ENCODE measurements at regions not wholly inside any gene's neighbourhood (a gene's known extent, or its start where the extent isn't known, plus 50 kb on each side); places are given as distances from the start of the nearest gene placed in this dataset.

DNA sequence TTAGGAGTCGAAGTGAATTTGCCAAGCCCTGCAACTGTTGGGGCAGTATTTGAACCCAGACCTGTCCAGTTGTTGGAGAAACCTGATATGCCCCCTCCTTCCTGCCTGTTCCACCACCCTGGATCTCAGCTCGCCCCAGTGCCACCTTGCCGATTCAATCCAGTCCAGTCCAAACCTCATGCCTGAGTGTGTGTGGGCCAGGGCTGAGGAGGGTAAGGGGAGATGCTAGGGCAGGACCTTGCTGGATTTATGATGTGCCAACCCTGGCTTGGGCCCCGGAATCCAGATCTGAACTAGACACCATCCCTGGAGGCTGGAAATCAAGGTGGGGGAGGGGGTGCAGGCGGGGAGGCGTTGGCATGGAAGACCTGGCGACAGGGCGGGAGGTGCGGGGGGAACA, 98.9 kb upstream of the WNT4 start:
- no peaks in the 10 kb centered on the region for H3K36me3 Mint-ChIP-seq (ENCODE audit: low read depth, unreplicated experiment)
- DNase-seq (ENCODE audit: low spot score) = no peak
- H3K9me3 Mint-ChIP-seq (ENCODE audit: unreplicated experiment) = no peaks in the 10 kb centered on the region
- H3K27ac Mint-ChIP-seq (ENCODE audit: unreplicated experiment) = no peak overlapping the region
- H3K27me3 Mint-ChIP-seq (ENCODE audit: unreplicated experiment) = peaks cover 12% of the 10 kb centered on the region
- peaks cover 7% of the 10 kb centered on the region for H3K4me1 Mint-ChIP-seq (ENCODE audit: unreplicated experiment)
- H3K4me3 Mint-ChIP-seq (ENCODE audit: unreplicated experiment) = no peak overlapping the region
- TF ChIP-seq, protein P1, sequence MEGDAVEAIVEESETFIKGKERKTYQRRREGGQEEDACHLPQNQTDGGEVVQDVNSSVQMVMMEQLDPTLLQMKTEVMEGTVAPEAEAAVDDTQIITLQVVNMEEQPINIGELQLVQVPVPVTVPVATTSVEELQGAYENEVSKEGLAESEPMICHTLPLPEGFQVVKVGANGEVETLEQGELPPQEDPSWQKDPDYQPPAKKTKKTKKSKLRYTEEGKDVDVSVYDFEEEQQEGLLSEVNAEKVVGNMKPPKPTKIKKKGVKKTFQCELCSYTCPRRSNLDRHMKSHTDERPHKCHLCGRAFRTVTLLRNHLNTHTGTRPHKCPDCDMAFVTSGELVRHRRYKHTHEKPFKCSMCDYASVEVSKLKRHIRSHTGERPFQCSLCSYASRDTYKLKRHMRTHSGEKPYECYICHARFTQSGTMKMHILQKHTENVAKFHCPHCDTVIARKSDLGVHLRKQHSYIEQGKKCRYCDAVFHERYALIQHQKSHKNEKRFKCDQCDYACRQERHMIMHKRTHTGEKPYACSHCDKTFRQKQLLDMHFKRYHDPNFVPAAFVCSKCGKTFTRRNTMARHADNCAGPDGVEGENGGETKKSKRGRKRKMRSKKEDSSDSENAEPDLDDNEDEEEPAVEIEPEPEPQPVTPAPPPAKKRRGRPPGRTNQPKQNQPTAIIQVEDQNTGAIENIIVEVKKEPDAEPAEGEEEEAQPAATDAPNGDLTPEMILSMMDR (IDR thresholded peaks at IDR 0.05; ENCODE audit: unreplicated experiment) = no peak

DNA sequence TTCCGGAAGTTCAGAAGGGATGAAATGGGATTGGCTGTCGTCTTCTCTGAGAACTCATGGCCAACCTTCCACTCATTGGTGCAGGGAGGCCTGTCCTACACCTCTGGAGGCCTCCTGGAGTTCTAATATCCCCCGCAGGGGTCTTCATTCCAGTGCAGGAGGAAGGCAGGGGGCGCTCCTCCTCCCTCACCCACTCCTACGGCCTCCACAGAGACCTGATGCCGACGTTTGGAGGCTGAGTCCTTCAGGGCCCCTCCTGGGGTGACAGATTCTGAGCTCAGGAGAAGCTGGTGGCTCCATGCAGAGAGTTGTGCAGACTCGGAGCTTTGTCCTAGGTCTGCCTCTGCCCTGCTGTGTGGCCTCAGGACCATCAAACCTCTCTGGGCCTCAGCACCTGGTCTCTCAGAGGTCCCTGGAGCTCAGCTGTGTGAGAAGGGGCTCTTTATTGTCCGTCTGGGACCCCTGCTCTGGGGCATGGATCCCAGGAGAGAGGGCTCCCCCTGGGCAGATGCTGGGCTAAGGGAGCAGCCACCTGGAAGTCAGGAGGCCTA, 102.3 kb upstream of the WNT4 start:
- no peaks in the 10 kb centered on the region for H3K9me3 Mint-ChIP-seq (ENCODE audit: unreplicated experiment)
- peaks cover 12% of the 10 kb centered on the region for H3K27me3 Mint-ChIP-seq (ENCODE audit: unreplicated experiment)
- DNase-seq (ENCODE audit: low spot score) = no peak
- H3K4me3 Mint-ChIP-seq (ENCODE audit: unreplicated experiment) = no peak overlapping the region
- peaks cover 7% of the 10 kb centered on the region for H3K4me1 Mint-ChIP-seq (ENCODE audit: unreplicated experiment)
- H3K27ac Mint-ChIP-seq (ENCODE audit: unreplicated experiment) = no peak overlapping the region
- no peaks in the 10 kb centered on the region for H3K36me3 Mint-ChIP-seq (ENCODE audit: low read depth, unreplicated experiment)
- TF ChIP-seq, protein P1 (IDR thresholded peaks at IDR 0.05; ENCODE audit: unreplicated experiment) = no peak

- no peak for DNase-seq (ENCODE audit: low spot score)
- Mint-ChIP-seq H3K36me3 (ENCODE audit: low read depth, unreplicated experiment) (no peaks in the 10 kb centered on the region), H3K27me3 (ENCODE audit: unreplicated experiment) (peaks cover 12% of the 10 kb centered on the region), H3K27ac (ENCODE audit: unreplicated experiment) (no peak overlapping the region), H3K4me1 (ENCODE audit: unreplicated experiment) (peaks cover 7% of the 10 kb centered on the region), H3K4me3 (ENCODE audit: unreplicated experiment) (no peak overlapping the region), H3K9me3 (ENCODE audit: unreplicated experiment) (no peaks in the 10 kb centered on the region)
- TF ChIP-seq, protein P1 (IDR thresholded peaks at IDR 0.05; ENCODE audit: unreplicated experiment) = no peak
Observed at GRCh38 chr1:22245726-22246125, 102.8 kb upstream of the WNT4 start.

GRCh38 chr1:22246755-22247480, 104.0 kb upstream of the WNT4 start:
- DNase-seq (ENCODE audit: low spot score) = no peak
- H3K27me3 Mint-ChIP-seq (ENCODE audit: unreplicated experiment) = peaks cover 10% of the 10 kb centered on the region
- TF ChIP-seq, protein P1 (IDR thresholded peaks at IDR 0.05; ENCODE audit: unreplicated experiment) = no peak
- no peaks in the 10 kb centered on the region for H3K36me3 Mint-ChIP-seq (ENCODE audit: low read depth, unreplicated experiment)
- H3K27ac Mint-ChIP-seq (ENCODE audit: unreplicated experiment) = no peak overlapping the region
- no peak overlapping the region for H3K4me3 Mint-ChIP-seq (ENCODE audit: unreplicated experiment)
- no peaks in the 10 kb centered on the region for H3K9me3 Mint-ChIP-seq (ENCODE audit: unreplicated experiment)
- peaks cover 7% of the 10 kb centered on the region for H3K4me1 Mint-ChIP-seq (ENCODE audit: unreplicated experiment)

DNA sequence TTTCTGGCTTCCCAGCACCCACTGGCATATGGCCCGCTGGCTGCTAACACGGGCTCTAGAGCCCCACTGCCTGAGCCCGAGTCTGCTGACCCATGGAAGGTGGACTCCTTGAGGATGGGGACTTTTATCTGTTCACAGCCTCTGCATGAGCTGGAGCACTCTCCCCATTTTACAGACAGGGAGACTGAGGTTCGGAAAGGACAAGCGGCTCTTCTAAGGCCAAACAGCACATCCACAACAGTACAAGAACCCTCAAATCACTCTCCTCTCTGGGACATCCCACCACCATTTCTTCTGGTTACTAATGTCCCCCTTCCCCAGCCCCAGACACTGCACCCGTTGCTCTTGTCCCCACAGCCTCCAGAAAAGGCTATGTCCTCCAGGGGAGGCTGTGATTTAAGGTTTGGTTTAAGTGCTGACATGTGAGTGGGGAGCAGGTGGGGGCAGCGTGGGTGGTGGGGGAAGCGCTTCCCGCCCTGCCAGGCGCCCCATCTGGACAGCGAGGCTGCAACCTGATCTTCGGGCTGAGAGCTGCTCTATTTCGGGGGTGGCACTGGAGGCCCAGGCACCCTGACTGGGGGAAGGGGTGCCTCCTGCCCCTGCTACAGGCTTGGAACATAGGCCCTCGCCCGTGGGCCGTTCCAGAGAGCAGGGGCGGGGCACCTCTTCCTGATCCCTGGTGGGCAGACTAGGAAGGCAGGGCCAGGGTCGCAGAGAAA, 104.8 kb upstream of the WNT4 start:
- TF ChIP-seq, protein P1 (IDR thresholded peaks at IDR 0.05; ENCODE audit: unreplicated experiment) = no peak
- H3K36me3 Mint-ChIP-seq (ENCODE audit: low read depth, unreplicated experiment) = no peaks in the 10 kb centered on the region
- no peak for DNase-seq (ENCODE audit: low spot score)
- H3K9me3 Mint-ChIP-seq (ENCODE audit: unreplicated experiment) = no peaks in the 10 kb centered on the region
- peaks cover 6% of the 10 kb centered on the region for H3K4me1 Mint-ChIP-seq (ENCODE audit: unreplicated experiment)
- no peak overlapping the region for H3K27ac Mint-ChIP-seq (ENCODE audit: unreplicated experiment)
- peaks cover 5% of the 10 kb centered on the region for H3K27me3 Mint-ChIP-seq (ENCODE audit: unreplicated experiment)
- H3K4me3 Mint-ChIP-seq (ENCODE audit: unreplicated experiment) = no peak overlapping the region

Data from endothelial cell (in vitro differentiated cells).